SU-DHL-6 (cell line): ENCODE measurements at regions not wholly inside any gene's neighbourhood (a gene's known extent, or its start where the extent isn't known, plus 50 kb on each side); places are given as distances from the start of the nearest gene placed in this dataset.
"Not testable (repeated sequence)": the region's sequence is repeated elsewhere in the genome, so short reads cannot be mapped to it uniquely, and the experiment has no call there.

Experiments
- H2AFZ ChIP-seq: fragments of 200-600 bp; sonication (generic); 2 replicates; pipeline ENCODE4 v1.6.1; 2014; ENCODE audit warnings: low read depth, mild to moderate bottlenecking, moderate library complexity, mixed read lengths, antibody characterized with exemption, low read length; ENCODE audit not compliant: severe bottlenecking
- H3F3A ChIP-seq: fragments of 200-600 bp; shearing (Covaris generic); 2 replicates; pipeline ENCODE4 v1.6.0; 2016; ENCODE audit warnings: antibody characterized with exemption, mild to moderate bottlenecking; ENCODE audit not compliant: insufficient read depth
- H3K27ac ChIP-seq: fragments of 200-600 bp; sonication (generic); 2 replicates; pipeline ENCODE4 v1.5.1; 2016; ENCODE audit warnings: low read depth, mild to moderate bottlenecking, low read length, moderate library complexity, mixed read lengths
- H3K27me3 ChIP-seq: fragments of 200-600 bp; sonication (generic), shearing (Covaris generic); 2 replicates; pipeline ENCODE4 v1.6.0; 2014; ENCODE audit warnings: mild to moderate bottlenecking, low read length
- H3K36me3 ChIP-seq: fragments of 200-600 bp; sonication (generic); 2 replicates; pipeline ENCODE4 v1.6.1; 2014; ENCODE audit warnings: mild to moderate bottlenecking, low read length, mixed read lengths
- H3K4me2 ChIP-seq: fragments of 300-600, 200-600 bp; shearing (Covaris generic), sonication (generic); 2 replicates; pipeline ENCODE4 v1.6.0; 2014; ENCODE audit warnings: low read length, low read depth, mild to moderate bottlenecking; ENCODE audit not compliant: poor library complexity, severe bottlenecking
- H3K4me3 ChIP-seq: fragments of 200-600 bp; sonication (generic); 2 replicates; pipeline ENCODE4 v1.5.1; 2014; ENCODE audit warnings: antibody characterized with exemption, low read length, mild to moderate bottlenecking, mixed read lengths; ENCODE audit not compliant: insufficient read depth, poor library complexity, severe bottlenecking
- H3K79me2 ChIP-seq: fragments of 200-600 bp; sonication (generic); 2 replicates; pipeline ENCODE4 v1.6.1; 2014; ENCODE audit warnings: mild to moderate bottlenecking, low read length, moderate library complexity; ENCODE audit not compliant: insufficient read depth
- H3K9ac ChIP-seq: fragments of 200-600 bp; sonication (generic); 2 replicates; pipeline ENCODE4 v1.7.0; 2014; ENCODE audit warnings: mild to moderate bottlenecking, low read length
- H3K9me2 ChIP-seq: fragments of 200-600 bp; sonication (generic); replicated peaks from 2 replicates; pipeline ENCODE4 v1.6.1; 2014; ENCODE audit warnings: low read length; ENCODE audit not compliant: insufficient read depth
- H3K9me3 ChIP-seq: fragments of 200-600 bp; sonication (generic); 2 replicates; pipeline ENCODE4 v1.6.1; 2014; ENCODE audit warnings: low read length, mixed read lengths; ENCODE audit not compliant: insufficient read depth
- H4K20me1 ChIP-seq: fragments of 200-600 bp; sonication (generic); 2 replicates; pipeline ENCODE4 v1.6.1; 2014; ENCODE audit warnings: low read depth, mild to moderate bottlenecking, antibody characterized with exemption, low read length, moderate library complexity, mixed read lengths

DNA sequence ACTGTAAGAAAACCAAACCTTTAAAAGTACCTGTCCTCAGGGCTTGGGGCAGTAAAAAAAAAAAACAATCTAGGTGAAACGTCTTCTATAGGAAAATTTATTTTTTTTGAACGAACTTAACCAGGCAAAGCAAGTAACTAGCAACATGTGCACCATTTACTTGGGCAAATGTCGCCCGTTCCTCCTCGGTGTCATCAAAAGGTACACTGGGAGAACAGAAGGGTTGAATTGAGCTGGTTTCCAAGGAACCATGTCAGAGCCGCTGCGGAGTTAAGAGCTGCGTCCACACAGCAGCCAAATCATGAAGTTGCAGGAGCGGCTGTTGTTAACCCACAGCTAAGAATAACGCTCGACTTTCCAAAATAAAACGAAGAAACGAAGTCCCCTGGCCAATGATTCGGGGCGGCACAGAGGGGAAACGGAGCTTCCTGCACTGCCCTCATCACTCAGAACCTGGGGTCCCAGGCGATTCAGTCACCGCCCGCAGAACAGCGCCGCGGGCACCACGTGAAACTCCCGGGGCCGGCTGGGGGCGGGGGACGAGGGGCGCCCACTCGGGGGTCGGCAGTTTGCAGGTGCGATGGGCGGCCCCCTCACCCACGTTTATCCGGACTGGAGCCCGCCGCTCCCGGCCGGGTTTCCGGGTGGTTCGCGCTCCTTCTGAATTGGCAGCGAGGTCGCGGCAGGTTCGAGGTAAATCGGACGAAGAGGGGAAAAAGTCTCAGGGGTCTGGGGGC is 53.6 kb upstream of the PLGLB1 start:
- H3K36me3 ChIP-seq, H4K20me1 ChIP-seq, H3K9me2 ChIP-seq, H3K79me2 ChIP-seq, H3K9me3 ChIP-seq, H3K27me3 ChIP-seq, H3F3A ChIP-seq: not testable (repeated sequence)
- Histone ChIP-seq H3K4me3 (peak overlapping the region; percentile 59), H3K4me2 (peak overlapping the region; percentile 61), H3K9ac (peak overlapping the region; percentile 64), H3K27ac (peak overlapping the region; percentile 65), H2AFZ (peak overlapping the region; percentile 34)

DNA sequence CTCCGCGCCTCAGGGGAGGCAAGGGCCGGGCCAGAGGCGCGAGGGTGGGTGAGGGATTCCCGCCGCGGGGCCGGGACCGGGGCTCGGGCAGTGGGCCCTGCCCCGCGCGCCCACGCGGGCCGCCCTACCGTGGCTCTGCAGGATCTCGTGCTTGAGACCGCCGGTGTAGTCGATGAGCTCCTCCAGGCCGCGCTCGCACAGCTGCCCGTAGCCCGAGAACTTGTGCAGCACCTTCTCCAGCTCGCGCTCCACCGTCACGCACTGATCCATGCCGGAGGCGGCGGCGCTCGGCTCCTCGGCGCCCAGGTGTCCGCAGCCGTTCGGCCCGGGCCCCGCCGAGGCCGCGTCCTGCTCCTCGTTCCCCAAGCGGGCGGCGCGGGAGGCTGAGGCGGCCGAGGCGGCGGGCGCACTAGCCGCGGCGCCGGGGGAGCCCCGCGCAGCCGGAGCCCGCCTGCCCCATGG is 54.2 kb upstream of the PLGLB1 start:
- not testable (repeated sequence) for H4K20me1 ChIP-seq

DNA sequence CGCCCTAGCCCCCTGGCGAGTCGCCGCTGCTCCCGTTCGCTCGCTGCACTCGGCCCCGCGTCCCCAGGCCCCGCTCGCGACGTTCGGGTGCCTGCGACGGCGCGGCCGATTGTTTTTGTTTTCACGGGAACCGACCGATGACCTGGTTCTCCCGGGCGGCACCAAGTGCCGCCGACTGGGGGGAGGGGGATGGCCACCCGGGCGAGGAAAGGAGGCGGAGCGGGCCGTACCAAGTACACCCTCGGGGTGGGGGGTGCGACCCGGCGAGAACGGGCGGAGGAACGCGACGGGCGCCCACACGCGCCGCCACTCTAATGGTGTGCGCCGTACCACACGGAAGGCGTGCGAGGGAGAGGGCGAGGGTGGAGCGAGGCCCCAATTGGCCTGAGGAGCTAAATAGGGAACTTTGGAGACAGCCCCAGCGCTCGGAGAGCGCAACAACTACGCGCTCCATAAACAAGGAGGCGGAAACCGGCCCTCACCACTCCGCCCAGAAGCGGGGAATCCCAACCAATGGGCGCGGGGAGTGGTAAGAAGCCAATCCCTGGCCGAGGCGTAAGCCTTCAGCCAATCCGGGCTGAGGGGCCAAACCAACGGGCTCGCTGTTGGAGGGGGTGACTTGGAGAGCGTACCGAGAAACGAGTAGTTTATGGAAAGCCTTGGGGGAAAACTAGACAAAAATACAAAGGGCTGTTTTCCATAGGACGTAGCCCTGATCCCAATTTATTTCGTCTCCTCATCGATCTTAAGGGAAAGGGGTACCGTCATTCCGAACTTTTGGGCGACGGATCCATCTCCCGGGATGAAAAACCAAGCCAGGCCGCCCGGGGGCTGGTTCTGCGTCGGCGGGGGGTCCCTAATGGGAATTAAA is 54.8 kb upstream of the PLGLB1 start:
- H3K27me3 ChIP-seq, H3K36me3 ChIP-seq, H3K79me2 ChIP-seq, H3F3A ChIP-seq, H3K9me2 ChIP-seq, H4K20me1 ChIP-seq, H3K9me3 ChIP-seq, H2AFZ ChIP-seq: not testable (repeated sequence)
- peak overlapping the region; percentile 46 for H3K4me3 ChIP-seq
- peak overlapping the region; percentile 65 for H3K27ac ChIP-seq
- H3K9ac ChIP-seq = peak overlapping the region; percentile 64
- peak overlapping the region; percentile 41 for H3K4me2 ChIP-seq

More for the DNA sequence above, 54.2 kb upstream of the PLGLB1 start:
- H3K4me3 ChIP-seq = peak overlapping the region; percentile 59
- peak overlapping the region; percentile 34 for H2AFZ ChIP-seq
- H3K9me2 ChIP-seq, H3K79me2 ChIP-seq, H3K9me3 ChIP-seq, H3F3A ChIP-seq, H3K27me3 ChIP-seq, H3K36me3 ChIP-seq: not testable (repeated sequence)
- H3K4me2 ChIP-seq = peak overlapping the region; percentile 61
- H3K27ac ChIP-seq = peak overlapping the region; percentile 65
- H3K9ac ChIP-seq = peak overlapping the region; percentile 64

DNA sequence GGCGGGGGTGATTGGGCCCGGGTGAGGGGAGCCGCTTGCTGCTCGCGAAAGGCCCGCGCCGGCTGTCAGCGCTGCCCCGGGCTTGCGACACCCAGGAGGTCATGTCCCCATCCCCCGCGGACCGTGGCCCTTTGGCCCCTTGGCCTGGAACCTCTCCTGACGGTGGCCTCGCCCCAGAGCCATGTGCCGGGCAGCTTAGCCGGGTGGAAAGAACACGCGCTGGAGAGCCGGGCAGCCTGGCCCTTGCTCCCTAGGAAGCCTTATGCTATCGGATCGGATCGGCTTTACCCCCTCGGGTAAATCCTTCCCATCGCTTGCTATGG is 55.4 kb upstream of the PLGLB1 start:
- not testable (repeated sequence) for H3K27ac ChIP-seq, H3K9me2 ChIP-seq, H3K27me3 ChIP-seq, H3K9ac ChIP-seq, H2AFZ ChIP-seq, H3F3A ChIP-seq, H3K36me3 ChIP-seq, H4K20me1 ChIP-seq, H3K79me2 ChIP-seq, H3K9me3 ChIP-seq
- Histone ChIP-seq H3K4me2 (peak overlapping the region; percentile 41), H3K4me3 (peak overlapping the region; percentile 44)

DNA sequence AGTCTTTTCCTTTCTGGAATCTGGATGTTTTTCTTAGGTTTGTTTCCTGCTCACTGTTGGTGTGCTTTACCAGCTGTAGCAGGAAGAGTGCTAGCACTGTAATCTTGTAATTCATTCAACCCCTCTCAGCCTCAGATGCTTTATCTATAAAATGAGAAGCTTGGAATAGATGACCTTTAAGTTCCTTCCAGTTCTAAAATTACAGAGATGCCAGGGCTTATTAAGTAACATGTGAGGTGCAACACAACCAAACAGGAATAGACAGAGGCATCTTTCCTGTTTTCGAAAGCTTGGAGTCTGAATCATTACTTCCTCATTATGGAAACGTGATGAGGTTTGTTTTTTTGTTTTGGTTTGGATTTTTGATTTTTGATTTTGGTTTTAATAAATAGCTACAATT is 60.1 kb upstream of the PLGLB1 start:
- H3K9me2 ChIP-seq, H3F3A ChIP-seq, H3K4me2 ChIP-seq, H3K79me2 ChIP-seq, H2AFZ ChIP-seq, H3K27ac ChIP-seq, H3K9me3 ChIP-seq, H3K4me3 ChIP-seq, H3K9ac ChIP-seq, H3K36me3 ChIP-seq, H3K27me3 ChIP-seq, H4K20me1 ChIP-seq: not testable (repeated sequence)

DNA sequence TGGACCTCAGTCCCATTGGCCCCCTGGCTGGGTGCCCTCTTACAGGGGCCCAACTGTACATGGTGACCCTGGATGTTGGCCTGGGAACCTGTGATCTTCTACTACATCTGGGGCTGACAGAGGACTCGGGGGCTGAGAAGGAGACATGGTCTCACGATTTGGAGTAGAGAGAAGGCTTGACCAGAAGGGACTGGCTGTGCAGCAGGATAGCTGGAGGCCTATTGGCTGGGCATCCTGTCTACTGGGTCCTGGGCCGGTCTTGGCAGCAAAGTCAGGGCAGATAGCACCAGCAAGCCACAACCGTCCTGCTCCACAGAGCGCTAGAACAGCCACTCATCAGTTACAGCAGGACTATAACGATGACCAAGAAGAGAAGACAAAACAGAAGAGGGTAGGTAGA is 66.4 kb upstream of the PLGLB1 start:
- not testable (repeated sequence) for H3K27ac ChIP-seq, H3F3A ChIP-seq, H3K4me3 ChIP-seq, H3K4me2 ChIP-seq, H3K27me3 ChIP-seq, H2AFZ ChIP-seq, H3K9me3 ChIP-seq, H3K9me2 ChIP-seq, H4K20me1 ChIP-seq, H3K9ac ChIP-seq, H3K79me2 ChIP-seq, H3K36me3 ChIP-seq

DNA sequence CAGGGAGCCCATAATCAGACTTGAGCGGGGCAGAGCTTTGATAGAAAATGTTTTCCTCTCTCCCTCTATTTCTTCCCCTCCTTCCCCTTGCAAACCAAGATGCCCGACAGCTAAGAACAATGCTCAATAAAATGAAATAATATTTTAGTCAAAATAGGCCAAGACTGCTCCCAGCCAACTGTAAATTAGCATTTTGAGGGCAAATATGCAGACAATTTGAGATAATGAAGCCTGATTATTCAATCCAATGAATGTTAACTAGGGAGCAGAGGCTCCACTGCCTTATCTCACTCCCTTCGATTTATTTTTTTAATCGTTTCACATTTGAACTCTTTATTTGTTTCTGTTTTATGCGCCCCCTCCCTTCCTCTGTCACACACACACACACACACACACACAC is 67.8 kb upstream of the PLGLB1 start:
- H2AFZ ChIP-seq, H3K36me3 ChIP-seq, H3K9me2 ChIP-seq, H4K20me1 ChIP-seq, H3K79me2 ChIP-seq, H3K27me3 ChIP-seq, H3F3A ChIP-seq, H3K4me2 ChIP-seq, H3K4me3 ChIP-seq, H3K9me3 ChIP-seq, H3K27ac ChIP-seq, H3K9ac ChIP-seq: not testable (repeated sequence)

DNA sequence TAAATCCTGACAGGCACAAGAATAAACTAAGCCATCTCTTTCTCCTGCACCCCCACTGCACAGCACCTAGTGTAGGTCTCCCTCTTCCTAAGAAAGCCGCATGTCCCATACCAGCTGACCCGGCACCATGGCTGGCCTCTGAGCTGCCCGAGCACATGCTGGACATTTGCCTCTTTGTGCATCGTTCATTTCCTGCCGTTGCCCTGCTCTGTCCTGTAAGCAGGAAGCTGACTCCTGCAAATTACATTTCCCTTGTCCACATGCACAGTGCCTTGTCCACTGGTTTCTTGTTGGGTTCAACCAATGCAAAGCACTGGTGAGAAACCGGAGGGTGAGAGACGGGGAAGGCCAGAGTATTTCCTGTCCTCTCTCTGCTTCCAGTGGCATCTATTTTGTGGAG is 71.6 kb upstream of the PLGLB1 start:
- not testable (repeated sequence) for H4K20me1 ChIP-seq, H3K4me2 ChIP-seq, H3K36me3 ChIP-seq, H3K4me3 ChIP-seq, H2AFZ ChIP-seq, H3K9ac ChIP-seq, H3K9me2 ChIP-seq, H3K79me2 ChIP-seq, H3K27me3 ChIP-seq, H3K9me3 ChIP-seq, H3F3A ChIP-seq, H3K27ac ChIP-seq
